ENCODE measurements at regions not wholly inside any gene's neighbourhood (a gene's known extent, or its start where the extent isn't known, plus 50 kb on each side); places are given as distances from the start of the nearest gene placed in this dataset.

DNA sequence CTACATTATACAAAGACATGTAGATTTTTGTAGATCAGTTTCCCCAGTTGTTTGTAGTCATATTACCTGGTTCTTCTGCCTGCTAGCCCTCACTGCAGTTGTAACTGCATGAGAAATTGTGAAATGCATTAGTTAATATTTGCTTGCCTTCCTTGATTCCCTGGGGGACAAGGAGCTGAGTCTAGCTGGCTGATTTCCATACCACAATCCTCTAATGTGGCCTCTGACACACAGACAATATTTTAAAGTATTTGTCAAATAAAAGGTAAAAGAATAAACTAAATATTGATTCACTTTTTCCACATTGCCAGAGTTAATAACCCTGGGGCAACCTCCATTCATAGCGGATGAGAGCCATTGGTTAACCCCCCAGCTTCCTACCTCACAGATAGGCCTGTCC is 128.8 kb upstream of the TMEM132C start:
- no peak for TF ChIP-seq CTCF (IDR thresholded peaks at IDR 0.05)
- no peak for TF ChIP-seq POLR2A (IDR thresholded peaks at IDR 0.05)
- TF ChIP-seq POLR2AphosphoS5 (IDR thresholded peaks at IDR 0.05): no peak

Measured in prostate gland (tissue), 2 donors.